ENCODE measurements at regions not wholly inside any gene's neighbourhood (a gene's known extent, or its start where the extent isn't known, plus 50 kb on each side); places are given as distances from the start of the nearest gene placed in this dataset.

- no peaks in the 10 kb centered on the region for H3K36me3 ChIP-seq (ENCODE audit: insufficient read depth, low read length)
- H2AFZ ChIP-seq (ENCODE audit: low read depth, low read length), result no peak overlapping the region
- H3K79me2 ChIP-seq (ENCODE audit: insufficient read depth, low read length), result no peaks in the 10 kb centered on the region
- no peak overlapping the region for H3K9ac ChIP-seq (ENCODE audit: low read length)
- FAIRE-seq (no peak), DNase-seq (ENCODE audit: low read depth) (no peak)
- Mint-ChIP-seq H3K27ac (ENCODE audit: unreplicated experiment) (no peak overlapping the region), H3K27me3 (ENCODE audit: low read depth, unreplicated experiment) (no peaks in the 10 kb centered on the region), H3K4me1 (ENCODE audit: low read depth, unreplicated experiment) (no peaks in the 10 kb centered on the region), H3K9me3 (ENCODE audit: unreplicated experiment) (peaks cover 3% of the 10 kb centered on the region), H3K4me3 (ENCODE audit: unreplicated experiment) (no peak overlapping the region), H3K36me3 (ENCODE audit: low read depth, unreplicated experiment) (no peaks in the 10 kb centered on the region)
- H3K4me1 ChIP-seq (ENCODE audit: insufficient read depth, low read length), result no peaks in the 10 kb centered on the region
- no peaks in the 10 kb centered on the region for H4K20me1 ChIP-seq (ENCODE audit: insufficient read depth, low read length)
- H3K4me3 ChIP-seq (ENCODE audit: insufficient read depth, low read depth, low read length), result no peak overlapping the region
- H3K27ac ChIP-seq (ENCODE audit: low read depth, low read length), result no peak overlapping the region
- TF ChIP-seq EZH2 (IDR thresholded peaks at IDR 0.05; ENCODE audit: insufficient read depth, low read length), result no peak
- TF ChIP-seq, protein P1, sequence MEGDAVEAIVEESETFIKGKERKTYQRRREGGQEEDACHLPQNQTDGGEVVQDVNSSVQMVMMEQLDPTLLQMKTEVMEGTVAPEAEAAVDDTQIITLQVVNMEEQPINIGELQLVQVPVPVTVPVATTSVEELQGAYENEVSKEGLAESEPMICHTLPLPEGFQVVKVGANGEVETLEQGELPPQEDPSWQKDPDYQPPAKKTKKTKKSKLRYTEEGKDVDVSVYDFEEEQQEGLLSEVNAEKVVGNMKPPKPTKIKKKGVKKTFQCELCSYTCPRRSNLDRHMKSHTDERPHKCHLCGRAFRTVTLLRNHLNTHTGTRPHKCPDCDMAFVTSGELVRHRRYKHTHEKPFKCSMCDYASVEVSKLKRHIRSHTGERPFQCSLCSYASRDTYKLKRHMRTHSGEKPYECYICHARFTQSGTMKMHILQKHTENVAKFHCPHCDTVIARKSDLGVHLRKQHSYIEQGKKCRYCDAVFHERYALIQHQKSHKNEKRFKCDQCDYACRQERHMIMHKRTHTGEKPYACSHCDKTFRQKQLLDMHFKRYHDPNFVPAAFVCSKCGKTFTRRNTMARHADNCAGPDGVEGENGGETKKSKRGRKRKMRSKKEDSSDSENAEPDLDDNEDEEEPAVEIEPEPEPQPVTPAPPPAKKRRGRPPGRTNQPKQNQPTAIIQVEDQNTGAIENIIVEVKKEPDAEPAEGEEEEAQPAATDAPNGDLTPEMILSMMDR (IDR thresholded peaks at IDR 0.05; ENCODE audit: insufficient read depth, low read depth, low read length), result no peak
- H3K27me3 ChIP-seq (ENCODE audit: insufficient read depth, low read length), result no peaks in the 10 kb centered on the region
- H3K4me2 ChIP-seq (ENCODE audit: low read length), result no peak overlapping the region
- H3K9me3 ChIP-seq (ENCODE audit: insufficient read depth, low read depth, low read length), result peaks cover 2% of the 10 kb centered on the region
Measured at GRCh38 chr13:21777813-21778212, 106.9 kb downstream of the FGF9 start.

GRCh38 chr13:21782736-21783135, 111.9 kb downstream of the FGF9 start:
- no peak for DNase-seq (ENCODE audit: low read depth)
- H3K9me3 ChIP-seq (ENCODE audit: insufficient read depth, low read depth, low read length), result peaks cover 2% of the 10 kb centered on the region
- no peaks in the 10 kb centered on the region for H3K27me3 ChIP-seq (ENCODE audit: insufficient read depth, low read length)
- no peak for FAIRE-seq
- Mint-ChIP-seq H3K27ac (ENCODE audit: unreplicated experiment) (no peak overlapping the region), H3K4me1 (ENCODE audit: low read depth, unreplicated experiment) (no peaks in the 10 kb centered on the region), H3K9me3 (ENCODE audit: unreplicated experiment) (peaks cover 3% of the 10 kb centered on the region), H3K4me3 (ENCODE audit: unreplicated experiment) (no peak overlapping the region), H3K27me3 (ENCODE audit: low read depth, unreplicated experiment) (no peaks in the 10 kb centered on the region), H3K36me3 (ENCODE audit: low read depth, unreplicated experiment) (no peaks in the 10 kb centered on the region)
- no peaks in the 10 kb centered on the region for H3K36me3 ChIP-seq (ENCODE audit: insufficient read depth, low read length)
- no peak overlapping the region for H3K27ac ChIP-seq (ENCODE audit: low read depth, low read length)
- no peak for TF ChIP-seq EZH2 (IDR thresholded peaks at IDR 0.05; ENCODE audit: insufficient read depth, low read length)
- TF ChIP-seq, protein P1 (IDR thresholded peaks at IDR 0.05; ENCODE audit: insufficient read depth, low read depth, low read length), result no peak
- no peak overlapping the region for H3K9ac ChIP-seq (ENCODE audit: low read length)
- no peaks in the 10 kb centered on the region for H3K4me1 ChIP-seq (ENCODE audit: insufficient read depth, low read length)
- H3K4me2 ChIP-seq (ENCODE audit: low read length), result no peak overlapping the region
- H4K20me1 ChIP-seq (ENCODE audit: insufficient read depth, low read length), result no peaks in the 10 kb centered on the region
- no peak overlapping the region for H3K4me3 ChIP-seq (ENCODE audit: insufficient read depth, low read depth, low read length)
- no peak overlapping the region for H2AFZ ChIP-seq (ENCODE audit: low read depth, low read length)
- H3K79me2 ChIP-seq (ENCODE audit: insufficient read depth, low read length), result no peaks in the 10 kb centered on the region

GRCh38 chr13:21785990-21786389, 115.1 kb downstream of the FGF9 start:
- no peak for FAIRE-seq
- Mint-ChIP-seq H3K27me3 (ENCODE audit: low read depth, unreplicated experiment) (peaks cover 2% of the 10 kb centered on the region), H3K36me3 (ENCODE audit: low read depth, unreplicated experiment) (no peaks in the 10 kb centered on the region)

More at GRCh38 chr13:21785990-21786389, 115.1 kb downstream of the FGF9 start:
- Histone ChIP-seq H3K9me3 (ENCODE audit: insufficient read depth, low read depth, low read length) (peaks cover 2% of the 10 kb centered on the region), H3K4me1 (ENCODE audit: insufficient read depth, low read length) (no peaks in the 10 kb centered on the region), H3K4me2 (ENCODE audit: low read length) (no peak overlapping the region), H3K9ac (ENCODE audit: low read length) (no peak overlapping the region), H3K4me3 (ENCODE audit: insufficient read depth, low read depth, low read length) (no peak overlapping the region), H3K36me3 (ENCODE audit: insufficient read depth, low read length) (no peaks in the 10 kb centered on the region), H2AFZ (ENCODE audit: low read depth, low read length) (no peak overlapping the region), H3K27ac (ENCODE audit: low read depth, low read length) (no peak overlapping the region), H3K79me2 (ENCODE audit: insufficient read depth, low read length) (no peaks in the 10 kb centered on the region), H4K20me1 (ENCODE audit: insufficient read depth, low read length) (no peaks in the 10 kb centered on the region), H3K27me3 (ENCODE audit: insufficient read depth, low read length) (no peaks in the 10 kb centered on the region)
- DNase-seq (ENCODE audit: low read depth), result no peak
- TF ChIP-seq EZH2 (IDR thresholded peaks at IDR 0.05; ENCODE audit: insufficient read depth, low read length), result no peak
- TF ChIP-seq, protein P1 (IDR thresholded peaks at IDR 0.05; ENCODE audit: insufficient read depth, low read depth, low read length), result no peak
- Mint-ChIP-seq H3K9me3 (ENCODE audit: unreplicated experiment) (peaks cover 2% of the 10 kb centered on the region), H3K4me3 (ENCODE audit: unreplicated experiment) (no peak overlapping the region), H3K27ac (ENCODE audit: unreplicated experiment) (no peak overlapping the region), H3K4me1 (ENCODE audit: low read depth, unreplicated experiment) (no peaks in the 10 kb centered on the region)
